Pancreas (tissue), 10 donors: ENCODE measurements at regions not wholly inside any gene's neighbourhood (a gene's known extent, or its start where the extent isn't known, plus 50 kb on each side); places are given as distances from the start of the nearest gene placed in this dataset.

Source experiments
- ATAC-seq, 4 donors: fragments of 200-7000 bp; cut with Tn5 transposase; one replicate each; pipeline versions ENCODE4 v1.8.0 to v1.9.1; 2020; ENCODE audit warnings: mild to moderate bottlenecking in 4 of 4, moderate library complexity in 4 of 4
- DNase-seq, 6 donors: peaks; one replicate each; pipeline ENCODE4 v3.0.0-alpha.2; 2020
- FAIRE-seq: peaks from 2 replicates; lab custom pipeline; 2012; peaks lifted over from hg19 to GRCh38; lab: Jason Lieb, UNC
- H3K27ac ChIP-seq, 4 donors: fragments of 200-600 bp; sonication (generic); 1 replicate in 3 of 4; 2 replicates in 1 of 4; pipeline versions ENCODE4 v1.5.0 to v1.8.0; 2020
- H3K27me3 ChIP-seq, 4 donors: fragments of 200-600 bp; one replicate each; pipeline ENCODE4 v1.8.0; 2021
- H3K36me3 ChIP-seq, 3 donors: fragments of 200-600 bp; sonication (generic) in 1 of 3; one replicate each; pipeline versions ENCODE4 v1.5.0 to v1.8.0; 2020 to 2021
- H3K4me1 ChIP-seq, 3 donors: fragments of 200-600 bp; one replicate each; pipeline ENCODE4 v1.8.0; 2021
- H3K4me3 ChIP-seq, 4 donors: fragments of 200-600 bp; sonication (generic) in 2 of 4; one replicate each; pipeline versions ENCODE4 v1.5.0 to v1.8.0; 2020 to 2021
- H3K9me3 ChIP-seq, 4 donors: fragments of 200-600 bp; one replicate each; pipeline ENCODE4 v1.8.0; 2021
- WGBS, 2 donors: extraction: QIAGEN DNeasy Blood & Tissue Kit; methylation state at CpG; one replicate each; pipeline ENCODE4 v1.1.7; 2013; 5-methylcytosine and 5-hydroxymethylcytosine counted together
- intact Hi-C, 3 donors: fragments of 100-400 bp; cut with DNase I; formaldehyde crosslinking; loops; one replicate each; pipeline versions ENCODE4 v1.11.1 to v1.14.2; 2022
- TF ChIP-seq, protein P1 (sequence below), 4 donors: fragments of 200-600 bp; sonication (generic) in 3 of 4; IDR thresholded peaks; one replicate each; pipeline versions ENCODE4 v1.5.0 to v1.8.0; 2021; ENCODE audit warnings: antibody characterized with exemption in 4 of 4
- donor health status: healthy with polysubstance abuse.
- donor health status: DM: no; HTN: no; CAD: no; lungs with moderate emphysema.
- donor health status: DM: no; HTN: no; CAD: no.
- donor health status: control.
- donor health status: control.
- donor health status: Bipolar disorder and iron deficiency.
- donor health status: DM: yes; HTN: yes; CAD: no.
- donor health status: DM: no; HTN: no; CAD: no.
- donor health status: DM: no; HTN: no; CAD: no.
- donor health status: DM: yes; HTN: yes; CAD: no.

DNA sequence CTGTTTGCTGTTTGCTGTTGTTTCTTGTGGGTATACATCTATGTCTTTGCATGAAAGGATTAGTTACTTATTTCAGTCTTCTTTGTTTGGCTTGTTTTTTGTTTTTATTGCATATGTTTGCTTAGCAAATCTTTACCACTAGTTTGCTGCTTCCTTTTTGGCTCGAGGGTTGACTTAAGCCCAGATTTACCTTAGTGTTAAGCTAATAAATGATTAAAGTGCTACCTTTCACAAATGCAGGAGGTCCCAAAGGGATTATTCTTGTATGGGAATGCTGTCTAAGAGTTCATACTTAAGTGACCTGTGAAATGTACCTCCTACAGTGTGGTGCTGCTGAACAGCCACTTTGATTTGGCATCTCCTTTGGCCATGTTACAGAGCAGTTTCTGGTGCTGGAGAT is 273.5 kb upstream of the NPY start:
- Histone ChIP-seq H3K27me3 (no peaks in the 10 kb centered on the region), H3K9me3 (no peaks in the 10 kb centered on the region), H3K36me3 (no peaks in the 10 kb centered on the region), H3K27ac (no peak overlapping the region), H3K4me1 (no peaks in the 10 kb centered on the region), H3K4me3 (no peak overlapping the region)
- ATAC-seq (no peak), FAIRE-seq (no peak), DNase-seq (no peak)
- intact Hi-C loops, result no loop called here
- WGBS, 2 donors, result 0 to 8% methylated on average over 1 of the region's 1 CpG
- TF ChIP-seq, protein P1, sequence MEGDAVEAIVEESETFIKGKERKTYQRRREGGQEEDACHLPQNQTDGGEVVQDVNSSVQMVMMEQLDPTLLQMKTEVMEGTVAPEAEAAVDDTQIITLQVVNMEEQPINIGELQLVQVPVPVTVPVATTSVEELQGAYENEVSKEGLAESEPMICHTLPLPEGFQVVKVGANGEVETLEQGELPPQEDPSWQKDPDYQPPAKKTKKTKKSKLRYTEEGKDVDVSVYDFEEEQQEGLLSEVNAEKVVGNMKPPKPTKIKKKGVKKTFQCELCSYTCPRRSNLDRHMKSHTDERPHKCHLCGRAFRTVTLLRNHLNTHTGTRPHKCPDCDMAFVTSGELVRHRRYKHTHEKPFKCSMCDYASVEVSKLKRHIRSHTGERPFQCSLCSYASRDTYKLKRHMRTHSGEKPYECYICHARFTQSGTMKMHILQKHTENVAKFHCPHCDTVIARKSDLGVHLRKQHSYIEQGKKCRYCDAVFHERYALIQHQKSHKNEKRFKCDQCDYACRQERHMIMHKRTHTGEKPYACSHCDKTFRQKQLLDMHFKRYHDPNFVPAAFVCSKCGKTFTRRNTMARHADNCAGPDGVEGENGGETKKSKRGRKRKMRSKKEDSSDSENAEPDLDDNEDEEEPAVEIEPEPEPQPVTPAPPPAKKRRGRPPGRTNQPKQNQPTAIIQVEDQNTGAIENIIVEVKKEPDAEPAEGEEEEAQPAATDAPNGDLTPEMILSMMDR (IDR thresholded peaks at IDR 0.05), result no peak

DNA sequence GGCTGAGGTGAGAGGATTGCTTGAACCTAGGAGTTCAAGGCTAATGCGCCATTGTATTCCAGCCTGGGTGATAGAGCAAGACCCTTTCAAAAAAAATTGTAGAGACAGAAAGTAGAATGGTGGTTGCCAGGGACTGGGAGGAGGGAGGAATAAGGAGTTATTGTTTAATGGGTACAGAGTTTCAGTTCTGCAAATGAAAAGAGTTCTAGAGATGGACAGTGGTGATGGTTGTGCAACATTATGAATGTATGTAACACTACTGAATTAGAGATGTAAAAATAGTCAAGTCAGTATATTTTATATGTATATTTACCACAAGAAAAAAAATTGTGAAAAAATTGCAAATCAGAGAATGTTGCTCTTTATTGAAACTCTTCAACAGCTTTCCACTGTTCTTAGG is 266.5 kb upstream of the NPY start:
- no peaks in the 10 kb centered on the region for H3K9me3 ChIP-seq
- no peaks in the 10 kb centered on the region for H3K36me3 ChIP-seq
- no peak overlapping the region for H3K27ac ChIP-seq
- intact Hi-C loops, result no loop called here
- no peak for FAIRE-seq
- TF ChIP-seq, protein P1 (IDR thresholded peaks at IDR 0.05), result no peak
- no peak for DNase-seq
- H3K27me3 ChIP-seq, result no peaks in the 10 kb centered on the region
- WGBS, 2 donors, result 96 to 97% methylated on average over 1 of the region's 1 CpG
- H3K4me1 ChIP-seq, result no peaks in the 10 kb centered on the region
- no peak overlapping the region for H3K4me3 ChIP-seq
- no peak for ATAC-seq

DNA sequence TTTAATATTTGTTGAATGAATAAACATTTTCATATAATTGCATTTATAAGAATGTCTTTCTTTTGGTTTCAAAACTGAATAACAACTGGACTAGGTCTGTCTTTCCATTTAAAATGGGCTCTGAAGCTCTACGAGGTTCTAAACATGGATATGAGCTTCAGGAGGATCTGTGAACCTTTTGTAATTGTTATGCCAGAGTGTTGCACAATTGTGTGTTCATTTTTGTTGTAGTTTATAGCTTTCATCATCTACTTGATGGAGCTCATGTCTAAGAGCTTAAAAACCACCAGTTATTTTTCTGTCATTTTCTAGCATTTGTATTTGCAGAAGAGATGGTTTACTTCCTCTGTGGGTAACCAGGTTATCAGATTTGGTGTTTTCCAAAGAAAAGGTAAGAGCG is 265.7 kb upstream of the NPY start:
- TF ChIP-seq, protein P1 (IDR thresholded peaks at IDR 0.05), result no peak
- H3K9me3 ChIP-seq, result no peaks in the 10 kb centered on the region
- H3K36me3 ChIP-seq, result no peaks in the 10 kb centered on the region
- ATAC-seq, result no peak
- FAIRE-seq, result no peak
- H3K27ac ChIP-seq, result no peak overlapping the region
- intact Hi-C loops, result no loop called here
- H3K4me3 ChIP-seq, result no peak overlapping the region
- H3K4me1 ChIP-seq, result no peaks in the 10 kb centered on the region
- H3K27me3 ChIP-seq, result no peaks in the 10 kb centered on the region
- WGBS, 2 donors, result 63 to 71% methylated on average over 2 of the region's 2 CpGs
- no peak for DNase-seq

DNA sequence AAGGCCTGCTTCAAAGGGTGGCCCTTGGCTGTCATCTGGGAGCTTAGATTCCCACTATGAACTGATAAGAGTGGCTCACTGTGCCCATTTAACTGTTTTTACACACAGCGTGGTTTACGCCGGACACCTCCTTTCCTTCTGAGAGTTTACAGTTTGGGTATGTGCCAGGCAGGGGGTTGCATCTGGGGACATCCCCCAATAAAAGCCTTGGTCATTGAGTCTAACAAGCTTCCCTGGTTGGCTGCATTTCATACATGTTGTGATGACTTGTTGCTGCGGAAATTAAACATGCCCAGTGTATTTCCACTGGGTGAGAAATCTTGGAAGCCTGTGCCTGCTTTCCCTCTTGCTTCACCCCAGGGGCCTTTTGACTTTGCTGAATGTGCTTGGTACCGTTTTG is 264.1 kb upstream of the NPY start:
- H3K27me3 ChIP-seq, result no peaks in the 10 kb centered on the region
- no peak for DNase-seq
- no peak overlapping the region for H3K27ac ChIP-seq
- no peaks in the 10 kb centered on the region for H3K9me3 ChIP-seq
- FAIRE-seq, result no peak
- no peak for ATAC-seq
- intact Hi-C loops, result no loop called here
- WGBS, 2 donors, result 70 to 80% methylated on average over 5 of the region's 5 CpGs
- no peaks in the 10 kb centered on the region for H3K36me3 ChIP-seq
- TF ChIP-seq, protein P1 (IDR thresholded peaks at IDR 0.05), result no peak
- H3K4me1 ChIP-seq, result no peaks in the 10 kb centered on the region
- no peak overlapping the region for H3K4me3 ChIP-seq

DNA sequence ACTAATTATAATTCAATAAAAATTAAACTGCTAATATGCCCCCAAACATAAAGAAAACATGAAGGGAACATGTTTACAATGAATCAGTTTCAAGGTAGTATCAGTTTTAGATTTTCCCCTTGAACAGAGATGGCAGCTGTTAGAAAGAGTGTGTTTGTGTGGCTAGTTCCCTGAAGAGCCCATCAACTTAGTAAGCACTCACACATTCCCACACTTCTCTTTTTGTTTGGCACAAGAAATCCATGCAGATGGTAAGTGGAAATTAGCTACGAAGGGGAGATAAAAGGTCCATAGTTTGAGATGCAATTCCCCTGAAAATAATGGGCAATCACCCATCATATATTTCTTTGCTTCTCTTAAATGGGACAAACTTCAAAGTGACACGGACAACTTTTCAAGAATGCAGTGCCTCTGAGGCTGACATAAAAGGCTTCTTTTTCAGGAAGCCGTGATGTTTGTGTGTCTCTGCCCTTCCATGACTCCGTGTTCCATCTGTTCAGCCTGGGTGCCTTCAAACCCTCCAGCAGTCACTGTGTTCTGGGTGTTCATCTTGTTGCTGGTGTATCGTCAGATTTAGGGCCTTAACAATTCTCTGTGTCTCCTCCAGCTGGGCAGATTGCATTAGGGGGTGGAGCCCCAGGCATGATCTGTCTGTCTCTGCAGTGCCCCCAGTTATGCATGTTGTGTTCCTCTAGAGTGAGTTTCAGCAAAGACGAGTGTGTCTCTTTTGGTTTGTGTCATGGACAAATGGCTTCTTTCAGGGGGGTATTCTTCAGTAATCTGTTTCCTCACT is 259.5 kb upstream of the NPY start:
- Histone ChIP-seq H3K9me3 (no peaks in the 10 kb centered on the region), H3K27ac (no peak overlapping the region), H3K4me1 (no peaks in the 10 kb centered on the region), H3K4me3 (no peak overlapping the region), H3K27me3 (no peaks in the 10 kb centered on the region), H3K36me3 (no peaks in the 10 kb centered on the region)
- DNase-seq, result no peak
- TF ChIP-seq, protein P1 (IDR thresholded peaks at IDR 0.05), result no peak
- intact Hi-C loops, result no loop called here
- FAIRE-seq, result no peak
- ATAC-seq, result no peak
- WGBS, 2 donors, result 61 to 66% methylated on average over 6 of the region's 6 CpGs
